Spleen (tissue), 7 donors: ENCODE measurements at regions not wholly inside any gene's neighbourhood (a gene's known extent, or its start where the extent isn't known, plus 50 kb on each side); places are given as distances from the start of the nearest gene placed in this dataset.

Experiments
- POLR2AphosphoS5 ChIP-seq, 3 donors: sonication (generic); formaldehyde crosslinking; IDR thresholded peaks; one replicate each; pipeline ENCODE4 v1.5.1; 2017; ENCODE audit warnings: antibody characterized with exemption in 3 of 3
- TF ChIP-seq, protein P1 (sequence below), 11 experiments: fragments of 200-600 bp in 7 of 11; fragments of 450-650 bp in 4 of 11; sonication (generic) in 4 of 11; IDR thresholded peaks in 8 of 11; conservative IDR thresholded peaks in 3 of 11; 1 replicate in 7 of 11; 2 replicates in 4 of 11; pipeline versions ENCODE4 v1.4.0 to v1.8.0; 2016 to 2021; ENCODE audit warnings: antibody characterized with exemption in 11 of 11, inconsistent platforms in 4 of 11, mild to moderate bottlenecking in 1 of 11
- donor health status: DM: no; HTN: no; CAD: no; lungs with moderate emphysema.
- donor health status: DM: no; HTN: no; CAD: no.
- donor health status: DM: no; HTN: no; CAD: no.

DNA sequence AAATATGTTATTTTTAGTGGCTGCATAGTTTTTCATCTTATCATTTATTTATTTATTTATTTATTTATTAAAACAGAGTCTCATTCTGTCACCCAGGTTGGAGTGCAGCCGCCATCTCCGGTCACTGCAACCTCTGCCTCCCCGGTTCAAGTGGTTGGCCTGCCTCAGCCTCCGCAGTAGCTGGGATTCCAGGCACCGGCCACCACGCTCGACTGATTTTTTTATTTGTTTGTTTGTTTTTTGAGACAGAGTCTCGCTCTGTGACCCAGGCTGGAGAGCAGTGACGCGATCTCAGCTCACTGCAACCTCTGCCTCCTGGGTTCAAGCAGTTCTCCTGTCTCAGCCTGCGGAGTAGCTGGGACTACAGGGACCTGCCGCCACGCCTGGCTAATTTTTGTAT is 262.9 kb upstream of the DDI1 start:
- TF ChIP-seq, protein P1, sequence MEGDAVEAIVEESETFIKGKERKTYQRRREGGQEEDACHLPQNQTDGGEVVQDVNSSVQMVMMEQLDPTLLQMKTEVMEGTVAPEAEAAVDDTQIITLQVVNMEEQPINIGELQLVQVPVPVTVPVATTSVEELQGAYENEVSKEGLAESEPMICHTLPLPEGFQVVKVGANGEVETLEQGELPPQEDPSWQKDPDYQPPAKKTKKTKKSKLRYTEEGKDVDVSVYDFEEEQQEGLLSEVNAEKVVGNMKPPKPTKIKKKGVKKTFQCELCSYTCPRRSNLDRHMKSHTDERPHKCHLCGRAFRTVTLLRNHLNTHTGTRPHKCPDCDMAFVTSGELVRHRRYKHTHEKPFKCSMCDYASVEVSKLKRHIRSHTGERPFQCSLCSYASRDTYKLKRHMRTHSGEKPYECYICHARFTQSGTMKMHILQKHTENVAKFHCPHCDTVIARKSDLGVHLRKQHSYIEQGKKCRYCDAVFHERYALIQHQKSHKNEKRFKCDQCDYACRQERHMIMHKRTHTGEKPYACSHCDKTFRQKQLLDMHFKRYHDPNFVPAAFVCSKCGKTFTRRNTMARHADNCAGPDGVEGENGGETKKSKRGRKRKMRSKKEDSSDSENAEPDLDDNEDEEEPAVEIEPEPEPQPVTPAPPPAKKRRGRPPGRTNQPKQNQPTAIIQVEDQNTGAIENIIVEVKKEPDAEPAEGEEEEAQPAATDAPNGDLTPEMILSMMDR (IDR thresholded peaks at IDR 0.05 in 8 of 11, conservative IDR thresholded peaks at IDR 0.05 in 3 of 11), result no peak
- TF ChIP-seq POLR2AphosphoS5 (IDR thresholded peaks at IDR 0.05), result no peak
